Cardiac muscle cell (in vitro differentiated cells and primary cell): ENCODE measurements at regions not wholly inside any gene's neighbourhood (a gene's known extent, or its start where the extent isn't known, plus 50 kb on each side); places are given as distances from the start of the nearest gene placed in this dataset.

Experiments
- DNase-seq, 2 donors: peaks; one replicate each; pipeline versions ENCODE4 v3.0.0 to v3.0.0-alpha.2; 2010 to 2017; ENCODE audit warnings: low read depth in 1 of 2, low spot score in 1 of 2
- H3K27ac ChIP-seq: fragments of 200-600 bp; sonication (generic); 2 replicates; pipeline ENCODE4 v1.5.1; 2016
- H3K27me3 ChIP-seq: fragments of 200-600 bp; sonication (generic); 2 replicates; pipeline ENCODE4 v1.6.0; 2016; ENCODE audit warnings: control low read depth
- H3K36me3 ChIP-seq: fragments of 200-600 bp; sonication (generic); 2 replicates; pipeline ENCODE4 v1.5.1; 2016; ENCODE audit warnings: control low read depth
- H3K4me1 ChIP-seq: fragments of 200-600 bp; sonication (generic); 2 replicates; pipeline ENCODE4 v1.8.1; 2017; ENCODE audit warnings: low read depth, mild to moderate bottlenecking, mixed run types
- H3K4me3 ChIP-seq: fragments of 200-600 bp; sonication (generic); 2 replicates; pipeline ENCODE4 v1.5.1; 2016; ENCODE audit warnings: mild to moderate bottlenecking
- H3K9me3 ChIP-seq: fragments of 200-600 bp; sonication (generic); 2 replicates; pipeline ENCODE4 v1.5.1; 2017; ENCODE audit warnings: low read depth, mild to moderate bottlenecking, control low read depth
- TF ChIP-seq, protein P1 (sequence below): IDR thresholded peaks from 2 replicates; pipeline ENCODE4 v1.5.1; 2012; ENCODE audit warnings: low read depth, mild to moderate bottlenecking, low read length

DNA sequence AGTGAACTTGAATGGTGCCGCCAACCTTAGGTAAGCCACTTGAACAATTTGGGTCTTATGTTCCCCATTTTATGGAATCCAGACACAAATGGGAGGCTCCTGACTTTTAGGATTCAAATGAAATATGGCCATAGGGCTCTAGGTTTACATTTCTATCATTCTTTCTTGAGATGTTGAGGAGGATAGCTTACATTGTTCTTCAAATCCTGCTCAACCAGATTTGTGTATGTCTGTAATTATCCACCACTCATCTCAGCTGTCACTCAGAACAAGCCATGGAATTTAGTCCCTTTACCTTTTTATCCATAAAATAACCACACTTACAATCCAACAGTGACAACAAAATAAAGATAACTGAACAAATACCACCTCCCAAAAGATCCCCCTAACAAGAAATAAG lies 682.9 kb upstream of the PTBP2 start:
- Histone ChIP-seq H3K36me3 (no peaks in the 10 kb centered on the region), H3K4me3 (no peak overlapping the region), H3K4me1 (peaks cover 7% of the 10 kb centered on the region), H3K9me3 (no peaks in the 10 kb centered on the region), H3K27ac (no peak overlapping the region), H3K27me3 (no peaks in the 10 kb centered on the region)
- TF ChIP-seq, protein P1, sequence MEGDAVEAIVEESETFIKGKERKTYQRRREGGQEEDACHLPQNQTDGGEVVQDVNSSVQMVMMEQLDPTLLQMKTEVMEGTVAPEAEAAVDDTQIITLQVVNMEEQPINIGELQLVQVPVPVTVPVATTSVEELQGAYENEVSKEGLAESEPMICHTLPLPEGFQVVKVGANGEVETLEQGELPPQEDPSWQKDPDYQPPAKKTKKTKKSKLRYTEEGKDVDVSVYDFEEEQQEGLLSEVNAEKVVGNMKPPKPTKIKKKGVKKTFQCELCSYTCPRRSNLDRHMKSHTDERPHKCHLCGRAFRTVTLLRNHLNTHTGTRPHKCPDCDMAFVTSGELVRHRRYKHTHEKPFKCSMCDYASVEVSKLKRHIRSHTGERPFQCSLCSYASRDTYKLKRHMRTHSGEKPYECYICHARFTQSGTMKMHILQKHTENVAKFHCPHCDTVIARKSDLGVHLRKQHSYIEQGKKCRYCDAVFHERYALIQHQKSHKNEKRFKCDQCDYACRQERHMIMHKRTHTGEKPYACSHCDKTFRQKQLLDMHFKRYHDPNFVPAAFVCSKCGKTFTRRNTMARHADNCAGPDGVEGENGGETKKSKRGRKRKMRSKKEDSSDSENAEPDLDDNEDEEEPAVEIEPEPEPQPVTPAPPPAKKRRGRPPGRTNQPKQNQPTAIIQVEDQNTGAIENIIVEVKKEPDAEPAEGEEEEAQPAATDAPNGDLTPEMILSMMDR = no peak
- no peak for DNase-seq

DNA sequence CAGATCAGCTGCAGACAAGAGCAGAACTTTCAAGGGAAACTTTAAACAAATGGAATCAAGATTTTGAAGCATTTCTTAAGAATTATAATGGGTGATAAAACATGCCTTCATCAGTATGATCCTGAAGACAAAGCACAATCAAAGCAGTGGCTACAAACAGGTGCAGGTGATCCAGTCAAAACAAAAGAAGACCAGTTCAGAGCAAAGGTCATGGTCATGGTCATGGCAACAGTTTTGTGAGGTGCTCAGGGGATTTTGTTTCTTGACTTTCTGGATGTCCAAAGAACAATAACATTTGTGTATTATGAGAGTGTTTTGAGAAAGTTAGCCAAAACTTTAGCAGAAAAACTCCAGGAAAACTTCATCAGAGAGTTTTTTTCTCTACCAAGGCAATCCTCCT lies 681.7 kb upstream of the PTBP2 start:
- no peak for DNase-seq
- H3K4me3 ChIP-seq = no peak overlapping the region
- H3K36me3 ChIP-seq = no peaks in the 10 kb centered on the region
- no peaks in the 10 kb centered on the region for H3K27me3 ChIP-seq
- no peak overlapping the region for H3K27ac ChIP-seq
- TF ChIP-seq, protein P1 = no peak
- H3K4me1 ChIP-seq = peaks cover 2% of the 10 kb centered on the region
- H3K9me3 ChIP-seq = no peaks in the 10 kb centered on the region

DNA sequence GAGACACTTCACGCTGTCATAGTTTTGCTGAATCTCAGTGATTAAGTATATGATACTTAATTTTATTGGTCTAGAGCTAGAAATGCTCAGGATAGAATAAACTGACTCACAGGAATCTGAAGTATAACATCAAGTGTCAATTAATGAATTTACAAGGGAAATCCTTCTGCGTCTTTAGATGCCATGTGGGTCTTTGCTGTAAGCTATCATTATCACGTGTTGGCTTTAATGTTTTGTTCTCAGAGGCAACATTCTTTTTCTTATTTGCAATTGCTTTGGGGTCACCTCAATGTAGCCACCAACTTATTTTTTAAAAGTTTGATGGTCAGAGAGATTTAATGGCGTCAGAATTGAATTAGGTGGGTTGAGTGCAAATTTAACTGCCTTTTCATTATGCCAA lies 680.1 kb upstream of the PTBP2 start:
- Histone ChIP-seq H3K9me3 (no peaks in the 10 kb centered on the region), H3K4me1 (no peaks in the 10 kb centered on the region), H3K36me3 (no peaks in the 10 kb centered on the region), H3K27ac (no peak overlapping the region), H3K4me3 (no peak overlapping the region), H3K27me3 (no peaks in the 10 kb centered on the region)
- TF ChIP-seq, protein P1 = no peak
- DNase-seq = no peak

DNA sequence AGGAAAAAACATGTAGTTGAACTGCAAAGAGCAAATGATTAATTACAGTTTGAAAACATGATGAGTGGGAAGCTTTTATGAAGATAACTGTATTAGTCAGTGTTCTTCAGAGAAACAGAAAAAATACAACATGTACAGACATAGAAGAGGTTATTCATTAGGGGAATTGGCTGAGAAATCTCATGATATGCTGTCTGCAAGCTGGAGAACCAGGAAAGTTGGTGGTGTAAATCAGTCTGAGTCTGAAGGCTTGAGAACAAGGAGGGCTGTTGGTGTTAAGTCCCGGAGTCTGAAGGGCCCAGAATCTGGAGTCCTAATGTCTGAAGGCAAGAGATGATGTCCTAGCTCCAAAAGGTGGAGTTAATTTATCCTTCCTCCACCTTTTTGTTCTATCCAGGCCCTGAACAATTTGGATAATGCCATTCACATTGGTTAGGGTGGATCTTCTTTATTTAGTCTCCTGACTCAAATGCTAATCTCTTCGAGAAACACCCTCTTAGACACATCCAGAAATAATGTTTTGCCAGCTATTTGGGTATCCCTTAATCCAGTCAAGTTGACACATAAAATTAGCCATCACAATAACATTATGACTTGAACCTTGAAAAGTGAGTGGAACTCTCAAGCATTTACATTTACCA lies 672.9 kb upstream of the PTBP2 start:
- TF ChIP-seq, protein P1 = no peak
- Histone ChIP-seq H3K4me1 (no peaks in the 10 kb centered on the region), H3K9me3 (no peaks in the 10 kb centered on the region), H3K36me3 (no peaks in the 10 kb centered on the region), H3K27me3 (no peaks in the 10 kb centered on the region), H3K4me3 (no peak overlapping the region), H3K27ac (no peak overlapping the region)
- DNase-seq = no peak

DNA sequence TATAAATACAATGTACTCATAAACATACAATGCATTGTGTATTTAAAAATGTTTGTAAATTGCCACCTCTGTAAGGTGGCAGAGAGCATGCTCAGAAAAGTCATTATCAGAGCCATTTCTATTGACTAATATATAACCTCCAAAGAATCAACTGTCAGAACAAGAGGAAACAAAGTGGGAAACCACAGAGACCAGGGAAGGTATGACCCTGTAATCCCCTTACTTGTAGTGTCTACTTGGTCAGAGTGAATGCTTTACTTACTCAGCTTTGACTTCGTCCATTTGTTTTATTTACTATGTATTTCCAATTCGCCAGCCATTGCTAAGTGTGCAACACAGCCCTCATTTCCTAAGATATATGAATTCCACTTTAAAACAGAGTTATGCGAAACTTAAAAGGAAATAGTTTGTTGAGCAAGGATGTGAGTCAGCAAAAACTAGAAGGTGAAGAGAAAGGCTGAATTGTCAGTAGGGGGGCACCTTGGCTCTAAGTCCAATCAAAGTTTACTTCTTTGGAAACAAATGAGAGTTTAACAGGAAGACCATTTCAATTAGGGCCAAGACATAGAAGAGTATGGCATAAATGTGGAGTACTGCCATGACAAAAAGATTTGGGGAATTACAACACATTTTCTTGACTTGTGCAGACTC lies 671.7 kb upstream of the PTBP2 start:
- Histone ChIP-seq H3K36me3 (no peaks in the 10 kb centered on the region), H3K9me3 (no peaks in the 10 kb centered on the region), H3K4me1 (no peaks in the 10 kb centered on the region), H3K27me3 (no peaks in the 10 kb centered on the region), H3K4me3 (no peak overlapping the region), H3K27ac (no peak overlapping the region)
- TF ChIP-seq, protein P1 = no peak
- peak in 1 of 2 donors; percentile 27 for DNase-seq
